GM12878 (cell line): ENCODE measurements at regions not wholly inside any gene's neighbourhood (a gene's known extent, or its start where the extent isn't known, plus 50 kb on each side); places are given as distances from the start of the nearest gene placed in this dataset.

Source experiments
- ATAC-seq: fragments of 200-7000 bp; cut with Tn5 transposase; 3 replicates; pipeline ENCODE4 v1.9.1; 2020; ENCODE audit warnings: mild to moderate bottlenecking, moderate library complexity
- BruUV-seq: library from RNA; stranded (reverse); fragments of 400-500 nt; replicated peaks from 2 replicates; lab custom pipeline; 2021; lab: Mats Ljungman, UMichigan
- CTCF ChIA-PET: fragments of 300-600 bp; sonication (Branson Sonifier 250); formaldehyde crosslinking; extraction: SDS; loops from one replicate; lab custom pipeline; 2021; ENCODE audit warnings: inconsistent platforms; lab: Yijun Ruan, JAX
- POLR2A ChIA-PET: fragments of 350-600 bp; formaldehyde crosslinking; extraction: SDS; loops from one replicate; lab custom pipeline; 2021; ENCODE audit warnings: inconsistent platforms; lab: Charles Lee
- RAD21 ChIA-PET: fragments of 300-600 bp; sonication (Branson Sonifier 250); formaldehyde crosslinking; loops from one replicate; lab custom pipeline; 2023; ENCODE audit warnings: antibody characterized with exemption; ENCODE audit not compliant: unreplicated experiment; lab: Charles Lee
- SMC1A ChIA-PET: fragments of 300-600 bp; sonication (Branson Sonifier 250); formaldehyde crosslinking; loops from one replicate; lab custom pipeline; 2023; ENCODE audit not compliant: unreplicated experiment, uncharacterized antibody; lab: Charles Lee
- DNase-seq: peaks from one replicate; pipeline ENCODE4 v3.0.0-alpha.2; 2011; ENCODE audit warnings: low read depth, low spot score
- FAIRE-seq: peaks from 3 replicates; lab custom pipeline; 2011; peaks lifted over from hg19 to GRCh38; lab: Jason Lieb, UNC
- H2AFZ ChIP-seq: 2 replicates; pipeline ENCODE4 v1.6.0; 2011; ENCODE audit warnings: low read depth, low read length, control low read depth; ENCODE audit not compliant: control insufficient read depth
- H3K27ac ChIP-seq: 2 replicates; pipeline ENCODE4 v1.5.1; 2011; ENCODE audit warnings: control low read depth; ENCODE audit not compliant: control insufficient read depth, insufficient read depth
- H3K27me3 ChIP-seq, 2 experiments: replicated peaks in 1 of 2; 2 replicates each; pipeline versions ENCODE4 v1.6.0 to v1.6.1; 2011; ENCODE audit warnings: low read length in 1 of 2; ENCODE audit not compliant: control insufficient read depth in 2 of 2, insufficient read depth in 2 of 2
- H3K36me3 ChIP-seq, 2 experiments: 2 replicates each; pipeline ENCODE4 v1.5.1; 2011; ENCODE audit warnings: low read length in 1 of 2; ENCODE audit not compliant: control insufficient read depth in 2 of 2, insufficient read depth in 2 of 2
- H3K4me1 ChIP-seq: 2 replicates; pipeline ENCODE4 v1.6.1; 2011; ENCODE audit warnings: mild to moderate bottlenecking, low read length, moderate library complexity, mixed read lengths; ENCODE audit not compliant: control insufficient read depth, insufficient read depth
- H3K4me2 ChIP-seq: 2 replicates; pipeline ENCODE4 v1.6.0; 2011; ENCODE audit warnings: control low read depth; ENCODE audit not compliant: control insufficient read depth, insufficient read depth
- H3K4me3 ChIP-seq: fragments of 200-600 bp; sonication (generic); 2 replicates; pipeline ENCODE4 v1.5.1; 2016
- H3K79me2 ChIP-seq: 2 replicates; pipeline ENCODE4 v1.6.0; 2011; ENCODE audit warnings: low read length; ENCODE audit not compliant: control insufficient read depth, insufficient read depth
- H3K9ac ChIP-seq: 2 replicates; pipeline ENCODE4 v1.8.0; 2011; ENCODE audit warnings: low read length, control low read depth, mixed read lengths; ENCODE audit not compliant: control insufficient read depth, insufficient read depth
- H3K9me3 ChIP-seq: replicated peaks from 3 replicates; pipeline ENCODE4 v1.5.1; 2011; ENCODE audit warnings: mild to moderate bottlenecking, low read length; ENCODE audit not compliant: control insufficient read depth, insufficient read depth
- H4K20me1 ChIP-seq: 2 replicates; pipeline ENCODE4 v1.6.0; 2011; ENCODE audit not compliant: control insufficient read depth, insufficient read depth
- BHLHE40 ChIP-seq, 2 experiments: fragments of 450-650 bp in 1 of 2; IDR thresholded peaks; 2 replicates each; pipeline ENCODE4 v1.6.1; 2011 to 2017; ENCODE audit warnings: low read depth in 2 of 2, borderline replicate concordance in 1 of 2, improper control_type of control experiment in 1 of 2, low read length in 1 of 2, mild to moderate bottlenecking in 1 of 2
- BRCA1 ChIP-seq: IDR thresholded peaks from 2 replicates; pipeline ENCODE4 v1.6.1; 2011; ENCODE audit warnings: low read depth, low read length, improper control_type of control experiment
- CBFB ChIP-seq: IDR thresholded peaks from 2 replicates; pipeline ENCODE4 v1.6.1; 2016; ENCODE audit warnings: antibody characterized with exemption, low read depth
- CHD1 ChIP-seq: IDR thresholded peaks from 2 replicates; pipeline ENCODE4 v1.6.1; 2012; ENCODE audit warnings: low read depth, low read length, improper control_type of control experiment
- CHD2 ChIP-seq: IDR thresholded peaks from 2 replicates; pipeline ENCODE4 v1.6.1; 2011; ENCODE audit warnings: low read depth, low read length, improper control_type of control experiment, borderline replicate concordance
- EP300 ChIP-seq, 2 experiments: fragments of 150-350 bp in 1 of 2; IDR thresholded peaks; 2 replicates each; pipeline ENCODE4 v1.6.1; 2011 to 2012; ENCODE audit warnings: low read depth in 2 of 2, low read length in 2 of 2, borderline replicate concordance in 1 of 2, improper control_type of control experiment in 1 of 2, inconsistent platforms in 1 of 2; ENCODE audit not compliant: control insufficient read depth in 1 of 2
- ESRRA ChIP-seq: IDR thresholded peaks from 2 replicates; pipeline ENCODE4 v1.6.1; 2012; ENCODE audit warnings: mild to moderate bottlenecking, low read length, improper control_type of control experiment
- FOS ChIP-seq: IDR thresholded peaks from 3 replicates; pipeline ENCODE4 v1.6.1; 2011; ENCODE audit warnings: borderline replicate concordance; ENCODE audit not compliant: insufficient read length; ENCODE audit errors: extremely low read depth
- GABPA ChIP-seq: IDR thresholded peaks from 2 replicates; pipeline ENCODE4 v1.6.1; 2014; ENCODE audit warnings: antibody characterized with exemption, low read depth, mild to moderate bottlenecking, inconsistent platforms
- GATAD2B ChIP-seq: fragments of 450-650 bp; conservative IDR thresholded peaks from 2 replicates; pipeline ENCODE4 v1.6.1; 2017; ENCODE audit warnings: low read depth, mild to moderate bottlenecking, moderate library complexity
- HDAC2 ChIP-seq: fragments of 200-600 bp; sonication (generic); IDR thresholded peaks from 2 replicates; pipeline ENCODE4 v1.6.1; 2017
- IRF4 ChIP-seq: IDR thresholded peaks from 2 replicates; pipeline ENCODE4 v1.6.1; 2011; ENCODE audit warnings: low read depth, low read length
- KAT2A ChIP-seq: conservative IDR thresholded peaks from 2 replicates; pipeline ENCODE4 v1.6.1; 2011; ENCODE audit warnings: low read depth, low read length; ENCODE audit not compliant: control insufficient read depth
- MTA3 ChIP-seq: IDR thresholded peaks from 2 replicates; pipeline ENCODE4 v1.6.1; 2012; ENCODE audit warnings: low read length, inconsistent platforms, borderline replicate concordance
- NBN ChIP-seq: fragments of 450-650 bp; IDR thresholded peaks from 2 replicates; pipeline ENCODE4 v1.6.1; 2016
- NFYA ChIP-seq: IDR thresholded peaks from 2 replicates; pipeline ENCODE4 v1.6.1; 2011; ENCODE audit warnings: low read depth, mild to moderate bottlenecking, low read length, improper control_type of control experiment, borderline replicate concordance
- PAX5 ChIP-seq: IDR thresholded peaks from 2 replicates; pipeline ENCODE4 v1.6.1; 2011; ENCODE audit warnings: low read depth, low read length, borderline replicate concordance
- SIX5 ChIP-seq: IDR thresholded peaks from 2 replicates; pipeline ENCODE4 v1.6.1; 2011; ENCODE audit warnings: mild to moderate bottlenecking, low read depth, low read length, moderate library complexity; ENCODE audit not compliant: severe bottlenecking
- SMARCA5 ChIP-seq: fragments of 450-650 bp; IDR thresholded peaks from 2 replicates; pipeline ENCODE4 v1.6.1; 2017; ENCODE audit warnings: mild to moderate bottlenecking
- SPI1 ChIP-seq: IDR thresholded peaks from 2 replicates; pipeline ENCODE4 v1.6.1; 2011; ENCODE audit warnings: low read depth, mild to moderate bottlenecking, low read length, moderate library complexity, borderline replicate concordance; ENCODE audit not compliant: insufficient read depth
- ZBED1 ChIP-seq: IDR thresholded peaks from 2 replicates; pipeline ENCODE4 v1.6.1; 2016; ENCODE audit warnings: borderline replicate concordance
- ZZZ3 ChIP-seq: IDR thresholded peaks from 2 replicates; pipeline ENCODE4 v1.6.1; 2011; ENCODE audit warnings: low read depth; ENCODE audit not compliant: control insufficient read depth, insufficient read length
- in situ Hi-C: fragments of 300-500 bp; cut with MboI; formaldehyde crosslinking; loops from 9 replicates; pipeline ENCODE4 v1.14.3; 2018; ENCODE audit warnings: mixed read lengths
- intact Hi-C: fragments of 100-400 bp; cut with micrococcal nuclease; formaldehyde crosslinking; loops from one replicate; pipeline ENCODE4 v1.14.2; 2022; ENCODE audit not compliant: unreplicated experiment

GRCh38 chr10:61225939-61226338, 227.2 kb downstream of the TMEM26 start:
- ATAC-seq (no peak), DNase-seq (no peak), FAIRE-seq (no peak)
- intact Hi-C loops: no loop called here
- no TSS peak for BruUV-seq
- SMC1A ChIA-PET: no interaction called here
- H3K4me3 ChIP-seq: no peak overlapping the region
- POLR2A ChIA-PET: no interaction called here
- CTCF ChIA-PET: interaction anchor here (0.6 kb wide), 1 partner anchor 90 kb away, joined by 3 read pairs; no protein-coding TSS in a partner anchor
- in situ Hi-C loops: no loop called here
- no peak overlapping the region for H3K27ac ChIP-seq
- H4K20me1 ChIP-seq: no peaks in the 10 kb centered on the region
- TF ChIP-seq CHD1 (no peak), NBN (no peak), ZBED1 (no peak), NFYA (no peak), ZZZ3 (no peak), CHD2 (no peak)
- no peak overlapping the region for H2AFZ ChIP-seq
- RAD21 ChIA-PET: no interaction called here
- no peaks in the 10 kb centered on the region for H3K9me3 ChIP-seq
- H3K4me1 ChIP-seq: no peaks in the 10 kb centered on the region
- H3K27me3 ChIP-seq: no peaks in the 10 kb centered on the region; a peak in 1 of 4 replicates
- H3K36me3 ChIP-seq: no peaks in the 10 kb centered on the region
- H3K9ac ChIP-seq: no peak overlapping the region
- no peak overlapping the region for H3K4me2 ChIP-seq
- H3K79me2 ChIP-seq: no peaks in the 10 kb centered on the region

- Histone ChIP-seq H4K20me1 (no peaks in the 10 kb centered on the region), H3K27ac (no peak overlapping the region), H3K36me3 (no peaks in the 10 kb centered on the region), H3K4me3 (no peak overlapping the region), H3K27me3 (no peaks in the 10 kb centered on the region; a peak in 1 of 4 replicates), H3K9me3 (no peaks in the 10 kb centered on the region), H3K9ac (no peak overlapping the region), H3K4me1 (no peaks in the 10 kb centered on the region), H3K4me2 (no peak overlapping the region), H3K79me2 (no peaks in the 10 kb centered on the region), H2AFZ (no peak overlapping the region)
- no TSS peak for BruUV-seq
- in situ Hi-C loops (no loop called here), intact Hi-C loops (no loop called here)
- CTCF ChIA-PET: interaction anchor here (1.1 kb wide), 1 partner anchor 46 kb away, joined by 5 read pairs; no protein-coding TSS in a partner anchor
- FAIRE-seq: no peak
- SMC1A ChIA-PET: no interaction called here
- RAD21 ChIA-PET: no interaction called here
- no peak for DNase-seq
- no peak for TF ChIP-seq BRCA1
- TF ChIP-seq GATAD2B: no peak
- no peak for TF ChIP-seq NBN
- TF ChIP-seq PAX5: no peak
- no peak for TF ChIP-seq SIX5
- TF ChIP-seq CBFB: no peak
- TF ChIP-seq SPI1: no peak
- TF ChIP-seq BHLHE40 (IDR thresholded peaks at IDR 0.05; ENCODE audit: borderline replicate concordance in 1 of 2, low read depth in 2 of 2, low read length in 1 of 2): no peak
- no peak for TF ChIP-seq ESRRA
- TF ChIP-seq NFYA: no peak
- TF ChIP-seq EP300 (IDR thresholded peaks at IDR 0.05; ENCODE audit: borderline replicate concordance in 1 of 2, control insufficient read depth in 1 of 2, low read depth in 2 of 2, low read length in 2 of 2): no peak
- no peak for TF ChIP-seq SMARCA5
- TF ChIP-seq FOS: no peak
- TF ChIP-seq HDAC2: no peak
- no peak for TF ChIP-seq MTA3
- no peak for TF ChIP-seq GABPA
- TF ChIP-seq KAT2A: no peak
- no peak for TF ChIP-seq IRF4
- ATAC-seq: no peak
- POLR2A ChIA-PET: no interaction called here
Measured at GRCh38 chr10:61223576-61223975, 229.6 kb downstream of the TMEM26 start.
